HG02938 (cell line): ENCODE measurements at regions not wholly inside any gene's neighbourhood (a gene's known extent, or its start where the extent isn't known, plus 50 kb on each side); places are given as distances from the start of the nearest gene placed in this dataset.
A peak's percentile ranks its signal among the peaks of the same experiment; 100 is the strongest.
"Not testable (repeated sequence)": the region's sequence is repeated elsewhere in the genome, so short reads cannot be mapped to it uniquely, and the experiment has no call there.

Experiments
- ATAC-seq: cut with Tn5 transposase; IDR thresholded peaks from one replicate; pipeline ENCODE4 v1.9.1; 2021; ENCODE audit warnings: mild to moderate bottlenecking, moderate library complexity; ENCODE audit not compliant: unreplicated experiment

- no peak for ATAC-seq
Observed at GRCh38 chr4:43089730-43090129, 197.2 kb downstream of the GRXCR1 start.

- no peak for ATAC-seq
Observed at GRCh38 chr4:43103048-43103447, 210.5 kb downstream of the GRXCR1 start.

GRCh38 chr4:43112139-43112538, 219.6 kb downstream of the GRXCR1 start:
- ATAC-seq: no peak

GRCh38 chr4:43113196-43113595, 220.7 kb downstream of the GRXCR1 start:
- ATAC-seq: no peak

- no peak for ATAC-seq
Observed at GRCh38 chr4:43126595-43126994, 234.1 kb downstream of the GRXCR1 start.

GRCh38 chr4:43130228-43131021, 237.9 kb downstream of the GRXCR1 start:
- ATAC-seq: no peak

GRCh38 chr4:43132010-43132582, 239.6 kb downstream of the GRXCR1 start:
- ATAC-seq: peak; percentile 79

- ATAC-seq: no peak
Observed at GRCh38 chr4:43133566-43133965, 241.1 kb downstream of the GRXCR1 start.

GRCh38 chr4:43136752-43137151, 244.2 kb downstream of the GRXCR1 start:
- ATAC-seq: no peak

- no peak for ATAC-seq
Observed at GRCh38 chr4:43146198-43146597, 253.7 kb downstream of the GRXCR1 start.

- no peak for ATAC-seq
Observed at GRCh38 chr4:43148481-43148880, 256.0 kb downstream of the GRXCR1 start.

GRCh38 chr4:43163101-43163792, 270.7 kb downstream of the GRXCR1 start:
- ATAC-seq: peak; percentile 54

GRCh38 chr4:43189741-43190140, 297.2 kb downstream of the GRXCR1 start:
- ATAC-seq: no peak

- ATAC-seq: not testable (repeated sequence)
Observed at GRCh38 chr4:43212576-43212975, 320.1 kb downstream of the GRXCR1 start.

- ATAC-seq: no peak
Observed at GRCh38 chr4:43223820-43224219, 331.3 kb downstream of the GRXCR1 start.

GRCh38 chr4:43224559-43224958, 332.0 kb downstream of the GRXCR1 start:
- ATAC-seq: no peak

- no peak for ATAC-seq
Observed at GRCh38 chr4:43233321-43233720, 340.8 kb downstream of the GRXCR1 start.

- ATAC-seq: no peak
Observed at GRCh38 chr4:43234626-43235415, 342.3 kb downstream of the GRXCR1 start.

- ATAC-seq: no peak
Observed at GRCh38 chr4:43238008-43238407, 345.5 kb downstream of the GRXCR1 start.

- no peak for ATAC-seq
Observed at GRCh38 chr4:43238585-43238984, 346.1 kb downstream of the GRXCR1 start.

- ATAC-seq: no peak
Observed at GRCh38 chr4:43241104-43241503, 348.6 kb downstream of the GRXCR1 start.
